ENCODE measurements at regions not wholly inside any gene's neighbourhood (a gene's known extent, or its start where the extent isn't known, plus 50 kb on each side); places are given as distances from the start of the nearest gene placed in this dataset.

GRCh38 chr2:375956-376307 lies 88.0 kb upstream of the ALKAL2 start:
- FAIRE-seq = no peak
- Histone ChIP-seq H3K4ac (replicated peaks; ENCODE audit: insufficient read length, low read depth, low read length) (no peak overlapping the region), H2BK12ac (ENCODE audit: low read depth, low read length) (no peak overlapping the region), H2AK5ac (ENCODE audit: low read depth, low read length) (no peak overlapping the region), H3K23me2 (ENCODE audit: low read depth, low read length) (no peaks in the 10 kb centered on the region), H3K14ac (ENCODE audit: insufficient read length) (no peak overlapping the region), H2BK15ac (ENCODE audit: low read length) (no peak overlapping the region), H3K23ac (ENCODE audit: insufficient read length) (no peak overlapping the region), H3K27me3 (replicated peaks in 1 of 4; ENCODE audit: control insufficient read depth in 3 of 4, extremely low read depth in 1 of 4, insufficient read depth in 3 of 4, low read length in 3 of 4) (no peaks in the 10 kb centered on the region), H4K91ac (replicated peaks; ENCODE audit: insufficient read length, low read length) (no peak overlapping the region), H3K79me1 (ENCODE audit: low read depth, low read length) (no peaks in the 10 kb centered on the region), H4K5ac (ENCODE audit: insufficient read length, low read depth, low read length) (no peak overlapping the region), H3K27ac (ENCODE audit: low read depth, low read length) (no peak overlapping the region), H3K56ac (replicated peaks; ENCODE audit: insufficient read length, low read depth, low read length) (no peak overlapping the region), H2BK5ac (ENCODE audit: low read depth, low read length) (no peak overlapping the region), H3K9ac (replicated peaks in 1 of 4; ENCODE audit: extremely low read depth in 1 of 4, low read depth in 3 of 4, low read length in 3 of 4) (no peak overlapping the region), H3K9me3 (ENCODE audit: insufficient read depth in 2 of 2, low read depth in 1 of 2, low read length in 1 of 2) (no peaks in the 10 kb centered on the region), H2BK20ac (ENCODE audit: low read length) (no peak overlapping the region), H3K36me3 (ENCODE audit: control insufficient read depth in 2 of 4, insufficient read depth in 4 of 4, low read length in 3 of 4) (no peaks in the 10 kb centered on the region), H3K4me3 (ENCODE audit: extremely low read depth in 1 of 4, insufficient read depth in 2 of 4, low read depth in 3 of 4, low read length in 4 of 4) (no peak overlapping the region), H3K18ac (ENCODE audit: extremely low read depth, low read length) (no peak overlapping the region), H2AFZ (ENCODE audit: low read length) (no peak overlapping the region), H3K4me2 (ENCODE audit: insufficient read depth in 1 of 2, low read depth in 2 of 2, low read length in 2 of 2) (no peak overlapping the region), H3K79me2 (ENCODE audit: control insufficient read depth in 1 of 2, insufficient read depth in 2 of 2, low read length in 2 of 2) (no peaks in the 10 kb centered on the region), H3K4me1 (replicated peaks in 1 of 4; ENCODE audit: control insufficient read depth in 3 of 4, insufficient read depth in 4 of 4, low read length in 3 of 4) (no peaks in the 10 kb centered on the region), H4K20me1 (replicated peaks in 1 of 2; ENCODE audit: control insufficient read depth in 1 of 2, insufficient read depth in 2 of 2, low read length in 2 of 2) (no peaks in the 10 kb centered on the region), H4K8ac (ENCODE audit: extremely low read depth, insufficient read depth, low read length) (no peak overlapping the region), H2BK120ac (replicated peaks; ENCODE audit: low read depth, low read length) (no peak overlapping the region)
- 92% methylated on average over 3 of the region's 3 CpGs; no CpG with 5 or more reads in 1 of the 2 experiments for WGBS, 2 experiments (ENCODE audit: extremely low coverage in 1 of 2, insufficient coverage in 1 of 2, insufficient read length in 1 of 2, insufficient replicate concordance in 2 of 2, low coverage in 1 of 2, low lambda C conversion rate in 2 of 2, missing lambda C conversion rate in 1 of 2)
- CTCF ChIA-PET (ENCODE audit: partially characterized antibody) = no interaction called here
- DNase-seq (ENCODE audit: low read depth in 1 of 2, low spot score in 2 of 2) = no peak
- TF ChIP-seq SUZ12 (IDR thresholded peaks at IDR 0.05; ENCODE audit: low read length) = no peak
- TF ChIP-seq HDAC6 (IDR thresholded peaks at IDR 0.05; ENCODE audit: low read depth, low read length) = no peak
- no peak for TF ChIP-seq ATF3 (IDR thresholded peaks at IDR 0.05; ENCODE audit: insufficient read depth, low read depth, low read length)
- no peak for TF ChIP-seq POLR2AphosphoS5 (IDR thresholded peaks at IDR 0.05; ENCODE audit: low read depth, low read length)
- TF ChIP-seq BCL11A (IDR thresholded peaks at IDR 0.05; ENCODE audit: low read depth in 2 of 2, low read length in 2 of 2) = no peak
- TF ChIP-seq RXRA (IDR thresholded peaks at IDR 0.05; ENCODE audit: insufficient read depth, low read depth, low read length) = no peak
- TF ChIP-seq NANOG (IDR thresholded peaks at IDR 0.05; ENCODE audit: insufficient read depth, low read depth, low read length, poor library complexity, severe bottlenecking) = no peak
- TF ChIP-seq CBX5 (IDR thresholded peaks at IDR 0.05; ENCODE audit: low read depth, low read length) = no peak
- TF ChIP-seq BACH1 (IDR thresholded peaks at IDR 0.05; ENCODE audit: low read length) = no peak
- POLR2A ChIA-PET (ENCODE audit: partially characterized antibody) = no interaction called here
